Right cardiac atrium (tissue), 5 donors: ENCODE measurements at regions not wholly inside any gene's neighbourhood (a gene's known extent, or its start where the extent isn't known, plus 50 kb on each side); places are given as distances from the start of the nearest gene placed in this dataset.

Experiments
- ATAC-seq, 2 donors: fragments of 200-7000 bp; cut with Tn5 transposase; one replicate each; pipeline versions ENCODE4 v1.8.0 to v1.9.1; 2020; ENCODE audit warnings: moderate library complexity in 2 of 2, mild to moderate bottlenecking in 1 of 2
- DNase-seq, 3 donors: peaks; one replicate each; pipeline ENCODE4 v3.0.0-alpha.2; 2020
- H3K27ac ChIP-seq: one replicate; pipeline ENCODE4 v1.5.1; 2013; ENCODE audit warnings: mild to moderate bottlenecking, low read length, control low read depth, moderate library complexity
- H3K27me3 ChIP-seq: one replicate; pipeline ENCODE4 v1.6.1; 2013; ENCODE audit not compliant: control insufficient read depth, insufficient read depth
- H3K4me1 ChIP-seq: one replicate; pipeline ENCODE4 v1.6.1; 2013; ENCODE audit warnings: low read length; ENCODE audit not compliant: control insufficient read depth, insufficient read depth
- H3K4me3 ChIP-seq: one replicate; pipeline ENCODE4 v1.5.1; 2013; ENCODE audit warnings: low read length, control low read depth
- H3K9me3 ChIP-seq: one replicate; pipeline ENCODE4 v1.6.1; 2013; ENCODE audit warnings: low read length; ENCODE audit not compliant: control insufficient read depth
- WGBS: extraction: QIAGEN DNeasy Blood & Tissue Kit; methylation state at CpG from one replicate; pipeline ENCODE4 v1.1.7; 2013; 5-methylcytosine and 5-hydroxymethylcytosine counted together
- intact Hi-C, 4 donors: fragments of 100-400 bp; cut with DNase I; formaldehyde crosslinking; loops; one replicate each; pipeline versions ENCODE4 v1.11.0 to v1.14.0; 2022 to 2023
- donor health status: healthy with polysubstance abuse.
- donor health status: DM: no; HTN: yes; CAD: no.
- donor health status: DM: no; HTN: no; CAD: no.
- donor health status: DM: no; HTN: yes; CAD: no; lungs with severe emphysema.
- donor health status: DM: yes; HTN: yes; CAD: no.

DNA sequence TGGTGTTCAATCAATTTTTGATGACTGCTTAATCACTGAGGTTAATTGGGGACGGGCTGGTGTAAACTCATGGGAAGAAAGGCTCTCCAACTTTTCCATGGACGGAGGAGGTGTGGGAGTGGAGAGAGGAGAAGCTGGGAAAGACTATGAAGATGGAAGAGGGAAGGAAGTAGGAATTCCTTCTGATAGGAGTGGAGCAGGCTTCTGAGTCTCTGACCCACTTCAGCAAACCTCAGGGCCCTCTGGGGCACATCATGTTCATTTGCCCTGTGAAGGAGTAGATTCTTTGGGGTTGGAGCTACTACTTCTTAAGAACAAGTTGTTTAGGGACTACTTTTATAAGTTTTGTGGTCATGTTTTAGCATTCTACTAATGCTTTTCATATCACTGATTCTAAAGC, 87.0 kb upstream of the MAP4K3 start:
- peaks cover 9% of the 10 kb centered on the region for H3K4me1 ChIP-seq

GRCh38 chr2:39524756-39525635, 87.9 kb upstream of the MAP4K3 start:
- DNase-seq: no peak
- Histone ChIP-seq H3K4me1 (peaks cover 9% of the 10 kb centered on the region), H3K4me3 (no peak overlapping the region), H3K27ac (no peak overlapping the region), H3K27me3 (no peaks in the 10 kb centered on the region), H3K9me3 (no peaks in the 10 kb centered on the region)
- ATAC-seq: no peak
- intact Hi-C loops: no loop called here
- 69% methylated on average over 7 of the region's 7 CpGs for WGBS

More for the DNA sequence above, 87.0 kb upstream of the MAP4K3 start:
- Histone ChIP-seq H3K27me3 (no peaks in the 10 kb centered on the region), H3K4me3 (no peak overlapping the region), H3K27ac (no peak overlapping the region), H3K9me3 (no peaks in the 10 kb centered on the region)
- DNase-seq (no peak), ATAC-seq (no peak)
- intact Hi-C loops: no loop called here
- WGBS: 70% methylated on average over 2 of the region's 2 CpGs

GRCh38 chr2:39525636-39526412, 88.7 kb upstream of the MAP4K3 start:
- no peak overlapping the region for H3K27ac ChIP-seq
- no peaks in the 10 kb centered on the region for H3K27me3 ChIP-seq
- H3K4me1 ChIP-seq: peaks cover 9% of the 10 kb centered on the region
- WGBS: 74% methylated on average over 7 of the region's 7 CpGs
- H3K9me3 ChIP-seq: no peaks in the 10 kb centered on the region
- DNase-seq (no peak), ATAC-seq (no peak)
- no peak overlapping the region for H3K4me3 ChIP-seq
- intact Hi-C loops: no loop called here

DNA sequence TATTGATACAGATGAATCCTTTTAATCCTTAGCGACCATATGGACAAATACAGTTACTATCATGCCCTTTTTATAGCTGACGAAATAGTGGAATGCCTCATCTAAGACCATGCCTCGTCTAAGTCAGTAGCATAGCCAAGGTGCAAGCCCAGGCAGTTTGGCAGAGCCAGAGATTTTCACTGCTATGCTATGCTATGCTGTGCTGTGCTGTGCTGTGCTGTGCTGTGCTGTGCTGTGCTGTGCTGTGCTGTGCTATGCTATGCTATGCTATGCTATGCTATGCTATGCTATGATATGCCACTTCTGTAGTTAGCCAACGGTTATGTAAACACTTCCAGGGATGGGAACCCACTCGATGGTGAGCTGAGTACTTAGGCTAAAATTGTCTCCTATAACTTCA, 91.6 kb upstream of the MAP4K3 start:
- 75% methylated on average over 5 of the region's 5 CpGs for WGBS
- DNase-seq (no peak), ATAC-seq (no peak)
- no peak overlapping the region for H3K27ac ChIP-seq
- peaks cover 5% of the 10 kb centered on the region for H3K4me1 ChIP-seq
- no peaks in the 10 kb centered on the region for H3K27me3 ChIP-seq
- no peaks in the 10 kb centered on the region for H3K9me3 ChIP-seq
- intact Hi-C loops: no loop called here
- no peak overlapping the region for H3K4me3 ChIP-seq

DNA sequence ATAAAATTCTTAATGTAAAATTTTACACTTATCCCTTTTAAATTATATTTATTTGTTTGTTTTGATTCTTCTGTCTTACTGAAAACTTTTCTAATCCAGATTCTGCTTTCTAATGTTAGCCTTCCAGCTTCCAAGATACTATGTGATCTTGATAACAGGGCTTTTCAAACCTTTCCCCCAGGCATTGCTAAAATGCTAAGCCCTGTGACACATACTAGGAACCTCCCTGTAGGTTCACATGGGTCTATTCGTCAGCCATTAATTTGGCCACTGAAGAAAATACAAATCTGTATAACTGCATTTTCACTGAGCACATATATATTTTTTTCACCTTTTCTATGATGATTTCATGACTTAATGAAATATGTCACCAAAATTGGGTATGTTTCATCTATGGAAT, 92.8 kb upstream of the MAP4K3 start:
- no peak overlapping the region for H3K27ac ChIP-seq
- peaks cover 5% of the 10 kb centered on the region for H3K4me1 ChIP-seq
- ATAC-seq: no peak
- H3K9me3 ChIP-seq: no peaks in the 10 kb centered on the region
- no peak overlapping the region for H3K4me3 ChIP-seq
- intact Hi-C loops: no loop called here
- WGBS: 84% methylated on average over 1 of the region's 1 CpG
- H3K27me3 ChIP-seq: no peaks in the 10 kb centered on the region
- no peak for DNase-seq

GRCh38 chr2:39530411-39530866, 93.4 kb upstream of the MAP4K3 start:
- no peak for ATAC-seq
- Histone ChIP-seq H3K9me3 (no peaks in the 10 kb centered on the region), H3K4me1 (peaks cover 4% of the 10 kb centered on the region), H3K27ac (no peak overlapping the region), H3K27me3 (no peaks in the 10 kb centered on the region), H3K4me3 (no peak overlapping the region)
- intact Hi-C loops: no loop called here
- WGBS: 27% methylated on average over 1 of the region's 1 CpG
- no peak for DNase-seq

DNA sequence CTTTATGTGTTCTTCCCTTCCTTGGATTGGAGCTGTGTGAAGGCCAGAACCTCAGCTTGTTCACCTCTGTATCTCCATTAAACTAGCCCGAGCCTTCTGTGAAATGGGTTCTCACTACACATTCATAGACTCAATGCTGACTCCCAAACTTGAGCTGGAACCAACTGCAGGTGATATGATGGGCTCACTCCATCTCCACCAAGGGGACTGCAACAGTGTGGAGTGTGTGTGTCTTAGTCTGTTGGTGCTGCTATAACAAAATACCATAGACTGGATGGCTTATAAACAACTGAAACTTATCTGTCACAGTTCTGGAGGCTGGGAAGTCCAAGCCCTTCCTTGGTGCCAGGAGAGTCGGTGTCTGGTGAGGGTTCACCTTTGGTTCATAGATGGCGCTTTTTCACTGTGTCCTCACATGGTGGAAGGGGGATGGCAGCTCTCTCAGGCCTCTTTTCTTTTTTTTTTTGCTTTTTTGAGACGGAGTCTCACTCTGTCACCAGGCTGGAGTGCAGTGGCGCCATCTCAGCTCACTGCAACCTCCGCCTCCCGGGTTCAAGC, 94.2 kb upstream of the MAP4K3 start:
- no peaks in the 10 kb centered on the region for H3K9me3 ChIP-seq
- intact Hi-C loops: no loop called here
- DNase-seq (no peak), ATAC-seq (no peak)
- H3K27me3 ChIP-seq: no peaks in the 10 kb centered on the region
- 95% methylated on average over 7 of the region's 7 CpGs for WGBS
- no peak overlapping the region for H3K4me3 ChIP-seq
- H3K4me1 ChIP-seq: no peaks in the 10 kb centered on the region
- H3K27ac ChIP-seq: no peak overlapping the region

GRCh38 chr2:39532933-39533332, 95.8 kb upstream of the MAP4K3 start:
- WGBS: 94% methylated on average over 4 of the region's 4 CpGs
- no peaks in the 10 kb centered on the region for H3K4me1 ChIP-seq
- H3K4me3 ChIP-seq: no peak overlapping the region
- DNase-seq: no peak
- no peaks in the 10 kb centered on the region for H3K9me3 ChIP-seq
- no peaks in the 10 kb centered on the region for H3K27me3 ChIP-seq
- intact Hi-C loops: no loop called here
- H3K27ac ChIP-seq: no peak overlapping the region
- ATAC-seq: no peak

DNA sequence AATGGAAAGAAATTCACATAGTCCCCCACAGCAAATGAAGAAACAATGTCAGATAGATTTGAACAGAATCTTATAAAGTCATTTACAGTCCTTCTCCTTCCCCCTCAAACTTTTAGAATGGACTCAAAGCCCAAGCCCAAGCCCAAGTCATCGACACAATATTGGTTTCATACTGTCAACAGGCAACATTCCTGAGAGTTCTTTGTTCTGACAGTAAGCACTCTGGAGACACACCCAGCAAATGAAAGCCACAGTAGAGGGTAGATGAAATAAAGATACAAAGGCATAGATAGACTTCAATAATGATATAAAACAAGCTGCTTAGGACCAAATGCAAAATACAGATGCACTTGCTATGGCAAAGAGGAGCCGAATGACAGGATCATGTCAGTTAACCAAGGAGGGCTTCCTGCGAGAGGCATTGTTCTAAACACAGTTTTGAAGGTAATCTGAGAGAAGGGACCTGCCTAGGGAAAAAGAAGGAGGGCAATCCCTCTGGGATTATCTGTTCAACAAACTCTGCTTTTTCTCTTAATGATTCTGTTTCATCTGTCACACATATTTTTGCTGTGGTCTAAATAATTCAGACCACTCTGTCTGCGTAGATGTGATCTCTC, 97.1 kb upstream of the MAP4K3 start:
- Histone ChIP-seq H3K27me3 (no peaks in the 10 kb centered on the region), H3K27ac (no peak overlapping the region), H3K4me3 (no peak overlapping the region), H3K9me3 (no peaks in the 10 kb centered on the region), H3K4me1 (no peaks in the 10 kb centered on the region)
- intact Hi-C loops: no loop called here
- ATAC-seq (no peak), DNase-seq (no peak)
- WGBS: 85% methylated on average over 4 of the region's 4 CpGs

GRCh38 chr2:39535636-39536185, 98.6 kb upstream of the MAP4K3 start:
- intact Hi-C loops: no loop called here
- Histone ChIP-seq H3K27ac (no peak overlapping the region), H3K27me3 (no peaks in the 10 kb centered on the region), H3K4me1 (no peaks in the 10 kb centered on the region), H3K4me3 (no peak overlapping the region), H3K9me3 (no peaks in the 10 kb centered on the region)
- WGBS: 89% methylated on average over 7 of the region's 7 CpGs
- DNase-seq: no peak
- no peak for ATAC-seq
